ENCODE measurements at regions not wholly inside any gene's neighbourhood (a gene's known extent, or its start where the extent isn't known, plus 50 kb on each side); places are given as distances from the start of the nearest gene placed in this dataset.

DNA sequence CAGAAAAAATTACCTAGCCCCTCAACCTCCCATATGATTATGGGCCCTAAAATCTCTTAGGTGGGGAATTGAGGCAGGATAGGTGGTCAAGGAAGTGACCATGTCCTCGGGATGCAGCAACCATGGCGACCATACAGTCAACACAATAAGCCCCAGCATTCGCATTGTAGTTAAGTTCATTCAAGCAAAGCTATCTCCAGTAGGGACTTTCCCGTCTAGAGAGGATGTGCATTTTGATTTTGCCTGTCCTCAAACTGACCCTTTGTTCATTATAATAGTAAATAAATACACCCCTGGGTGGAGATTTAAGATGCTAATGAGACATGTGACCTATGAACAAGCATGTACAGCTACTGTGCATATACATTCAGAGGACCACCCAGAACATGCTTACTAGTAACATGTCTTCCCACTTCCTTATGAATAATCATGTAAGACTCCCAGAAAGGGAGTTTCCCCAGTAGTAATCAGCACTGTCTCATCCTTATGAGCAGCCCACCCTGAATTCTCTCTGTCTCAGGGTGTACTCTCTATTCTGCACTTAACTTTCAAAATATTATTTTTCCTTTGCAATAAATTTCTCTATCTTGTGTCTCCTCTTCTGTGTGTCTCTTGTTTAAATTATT, 74.3 kb downstream of the NUDT11 start:
- H3K9ac ChIP-seq, result no peak overlapping the region
- H3K27ac ChIP-seq (ENCODE audit: low read depth in 2 of 2, low read length in 1 of 2), result no peak overlapping the region
- H3K4me3 ChIP-seq (ENCODE audit: low read depth in 2 of 2, low read length in 1 of 2), result no peak overlapping the region
- CTCF ChIA-PET, result interaction anchor here (0.6 to 4.9 kb wide), 9 partner anchors 10 to 731 kb away, joined by 3 to 106 read pairs (median 15); partner anchors contain the start of gene NUDT10
- H2AFZ ChIP-seq (ENCODE audit: low read depth), result no peak overlapping the region
- H3K36me3 ChIP-seq (replicated peaks in 1 of 2; ENCODE audit: control insufficient read depth in 1 of 2, insufficient read depth in 2 of 2, low read length in 1 of 2), result no peaks in the 10 kb centered on the region
- H3K9me2 ChIP-seq, result no peaks in the 10 kb centered on the region
- TF ChIP-seq NFIC (IDR thresholded peaks at IDR 0.05; ENCODE audit: borderline replicate concordance) (no peak), FOXM1 (IDR thresholded peaks at IDR 0.05; ENCODE audit: low read depth) (no peak), SMC3 (IDR thresholded peaks at IDR 0.05; ENCODE audit: low read depth, low read length) (no peak), TEAD4 (IDR thresholded peaks at IDR 0.05; ENCODE audit: borderline replicate concordance, insufficient read depth) (no peak), JUND (IDR thresholded peaks at IDR 0.05) (no peak), ELF1 (IDR thresholded peaks at IDR 0.05) (no peak), MEF2A (IDR thresholded peaks at IDR 0.05; ENCODE audit: borderline replicate concordance, low read depth) (no peak), SIN3A (IDR thresholded peaks at IDR 0.05; ENCODE audit: borderline replicate concordance, low read depth, low read length) (no peak), YY1 (IDR thresholded peaks at IDR 0.05; ENCODE audit: low read depth) (no peak), FOSL2 (IDR thresholded peaks at IDR 0.05; ENCODE audit: borderline replicate concordance, low read depth) (no peak), RFX5 (IDR thresholded peaks at IDR 0.05; ENCODE audit: low read length) (no peak)
- TF ChIP-seq, protein P1, sequence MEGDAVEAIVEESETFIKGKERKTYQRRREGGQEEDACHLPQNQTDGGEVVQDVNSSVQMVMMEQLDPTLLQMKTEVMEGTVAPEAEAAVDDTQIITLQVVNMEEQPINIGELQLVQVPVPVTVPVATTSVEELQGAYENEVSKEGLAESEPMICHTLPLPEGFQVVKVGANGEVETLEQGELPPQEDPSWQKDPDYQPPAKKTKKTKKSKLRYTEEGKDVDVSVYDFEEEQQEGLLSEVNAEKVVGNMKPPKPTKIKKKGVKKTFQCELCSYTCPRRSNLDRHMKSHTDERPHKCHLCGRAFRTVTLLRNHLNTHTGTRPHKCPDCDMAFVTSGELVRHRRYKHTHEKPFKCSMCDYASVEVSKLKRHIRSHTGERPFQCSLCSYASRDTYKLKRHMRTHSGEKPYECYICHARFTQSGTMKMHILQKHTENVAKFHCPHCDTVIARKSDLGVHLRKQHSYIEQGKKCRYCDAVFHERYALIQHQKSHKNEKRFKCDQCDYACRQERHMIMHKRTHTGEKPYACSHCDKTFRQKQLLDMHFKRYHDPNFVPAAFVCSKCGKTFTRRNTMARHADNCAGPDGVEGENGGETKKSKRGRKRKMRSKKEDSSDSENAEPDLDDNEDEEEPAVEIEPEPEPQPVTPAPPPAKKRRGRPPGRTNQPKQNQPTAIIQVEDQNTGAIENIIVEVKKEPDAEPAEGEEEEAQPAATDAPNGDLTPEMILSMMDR (IDR thresholded peaks at IDR 0.05), result no peak
- TF ChIP-seq, protein P2, sequence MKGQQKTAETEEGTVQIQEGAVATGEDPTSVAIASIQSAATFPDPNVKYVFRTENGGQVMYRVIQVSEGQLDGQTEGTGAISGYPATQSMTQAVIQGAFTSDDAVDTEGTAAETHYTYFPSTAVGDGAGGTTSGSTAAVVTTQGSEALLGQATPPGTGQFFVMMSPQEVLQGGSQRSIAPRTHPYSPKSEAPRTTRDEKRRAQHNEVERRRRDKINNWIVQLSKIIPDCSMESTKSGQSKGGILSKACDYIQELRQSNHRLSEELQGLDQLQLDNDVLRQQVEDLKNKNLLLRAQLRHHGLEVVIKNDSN (IDR thresholded peaks at IDR 0.05; ENCODE audit: borderline replicate concordance, low read depth), result no peak
- TF ChIP-seq, protein P3, sequence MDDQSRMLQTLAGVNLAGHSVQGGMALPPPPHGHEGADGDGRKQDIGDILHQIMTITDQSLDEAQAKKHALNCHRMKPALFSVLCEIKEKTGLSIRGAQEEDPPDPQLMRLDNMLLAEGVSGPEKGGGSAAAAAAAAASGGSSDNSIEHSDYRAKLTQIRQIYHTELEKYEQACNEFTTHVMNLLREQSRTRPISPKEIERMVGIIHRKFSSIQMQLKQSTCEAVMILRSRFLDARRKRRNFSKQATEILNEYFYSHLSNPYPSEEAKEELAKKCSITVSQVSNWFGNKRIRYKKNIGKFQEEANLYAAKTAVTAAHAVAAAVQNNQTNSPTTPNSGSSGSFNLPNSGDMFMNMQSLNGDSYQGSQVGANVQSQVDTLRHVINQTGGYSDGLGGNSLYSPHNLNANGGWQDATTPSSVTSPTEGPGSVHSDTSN (IDR thresholded peaks at IDR 0.05), result no peak
- TF ChIP-seq, protein P4, sequence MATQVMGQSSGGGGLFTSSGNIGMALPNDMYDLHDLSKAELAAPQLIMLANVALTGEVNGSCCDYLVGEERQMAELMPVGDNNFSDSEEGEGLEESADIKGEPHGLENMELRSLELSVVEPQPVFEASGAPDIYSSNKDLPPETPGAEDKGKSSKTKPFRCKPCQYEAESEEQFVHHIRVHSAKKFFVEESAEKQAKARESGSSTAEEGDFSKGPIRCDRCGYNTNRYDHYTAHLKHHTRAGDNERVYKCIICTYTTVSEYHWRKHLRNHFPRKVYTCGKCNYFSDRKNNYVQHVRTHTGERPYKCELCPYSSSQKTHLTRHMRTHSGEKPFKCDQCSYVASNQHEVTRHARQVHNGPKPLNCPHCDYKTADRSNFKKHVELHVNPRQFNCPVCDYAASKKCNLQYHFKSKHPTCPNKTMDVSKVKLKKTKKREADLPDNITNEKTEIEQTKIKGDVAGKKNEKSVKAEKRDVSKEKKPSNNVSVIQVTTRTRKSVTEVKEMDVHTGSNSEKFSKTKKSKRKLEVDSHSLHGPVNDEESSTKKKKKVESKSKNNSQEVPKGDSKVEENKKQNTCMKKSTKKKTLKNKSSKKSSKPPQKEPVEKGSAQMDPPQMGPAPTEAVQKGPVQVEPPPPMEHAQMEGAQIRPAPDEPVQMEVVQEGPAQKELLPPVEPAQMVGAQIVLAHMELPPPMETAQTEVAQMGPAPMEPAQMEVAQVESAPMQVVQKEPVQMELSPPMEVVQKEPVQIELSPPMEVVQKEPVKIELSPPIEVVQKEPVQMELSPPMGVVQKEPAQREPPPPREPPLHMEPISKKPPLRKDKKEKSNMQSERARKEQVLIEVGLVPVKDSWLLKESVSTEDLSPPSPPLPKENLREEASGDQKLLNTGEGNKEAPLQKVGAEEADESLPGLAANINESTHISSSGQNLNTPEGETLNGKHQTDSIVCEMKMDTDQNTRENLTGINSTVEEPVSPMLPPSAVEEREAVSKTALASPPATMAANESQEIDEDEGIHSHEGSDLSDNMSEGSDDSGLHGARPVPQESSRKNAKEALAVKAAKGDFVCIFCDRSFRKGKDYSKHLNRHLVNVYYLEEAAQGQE (IDR thresholded peaks at IDR 0.05; ENCODE audit: low read depth, low read length), result no peak
- TF ChIP-seq, protein P5, sequence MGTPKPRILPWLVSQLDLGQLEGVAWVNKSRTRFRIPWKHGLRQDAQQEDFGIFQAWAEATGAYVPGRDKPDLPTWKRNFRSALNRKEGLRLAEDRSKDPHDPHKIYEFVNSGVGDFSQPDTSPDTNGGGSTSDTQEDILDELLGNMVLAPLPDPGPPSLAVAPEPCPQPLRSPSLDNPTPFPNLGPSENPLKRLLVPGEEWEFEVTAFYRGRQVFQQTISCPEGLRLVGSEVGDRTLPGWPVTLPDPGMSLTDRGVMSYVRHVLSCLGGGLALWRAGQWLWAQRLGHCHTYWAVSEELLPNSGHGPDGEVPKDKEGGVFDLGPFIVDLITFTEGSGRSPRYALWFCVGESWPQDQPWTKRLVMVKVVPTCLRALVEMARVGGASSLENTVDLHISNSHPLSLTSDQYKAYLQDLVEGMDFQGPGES (IDR thresholded peaks at IDR 0.05; ENCODE audit: low read depth, low read length), result no peak
- no peak for DNase-seq
- no peak overlapping the region for H3K4me2 ChIP-seq
- WGBS (ENCODE audit: low lambda C conversion rate), result 23% methylated on average over 4 of the region's 4 CpGs
- H3K79me2 ChIP-seq (ENCODE audit: insufficient read depth), result no peaks in the 10 kb centered on the region
- H3K27me3 ChIP-seq (ENCODE audit: insufficient read depth), result no peaks in the 10 kb centered on the region; the same call in 1 of the 2 replicates
- POLR2A ChIA-PET, result no interaction called here
- H3F3A ChIP-seq (replicated peaks; ENCODE audit: insufficient read depth), result no peaks in the 10 kb centered on the region
- no peaks in the 10 kb centered on the region for H4K20me1 ChIP-seq (ENCODE audit: insufficient read depth)
- peaks cover 0 to 3% of the 10 kb centered on the region in 2 experiments; a peak in 1 of 4 replicates for H3K4me1 ChIP-seq (ENCODE audit: control insufficient read depth in 1 of 2, insufficient read depth in 2 of 2, low read depth in 1 of 2, low read length in 1 of 2)
- H3K9me3 ChIP-seq, result no peaks in the 10 kb centered on the region

Data from SK-N-SH (cell line).